ENCODE measurements at regions not wholly inside any gene's neighbourhood (a gene's known extent, or its start where the extent isn't known, plus 50 kb on each side); places are given as distances from the start of the nearest gene placed in this dataset.

- intact Hi-C loops (cut with DNase I), result no loop called here
- no peaks in the 10 kb centered on the region for H3K9me3 ChIP-seq
- H3K36me3 ChIP-seq, result no peaks in the 10 kb centered on the region
- no peaks in the 10 kb centered on the region for H3K27me3 ChIP-seq
- H3K4me3 ChIP-seq, result no peak overlapping the region
- TF ChIP-seq CTCF (IDR thresholded peaks at IDR 0.05) (no peak), POLR2A (IDR thresholded peaks at IDR 0.05) (no peak)
- ATAC-seq (no peak), DNase-seq (no peak)
- no peaks in the 10 kb centered on the region for H3K4me1 ChIP-seq
- H3K27ac ChIP-seq, result no peak overlapping the region
Observed at GRCh38 chr6:86832686-86833085, 104.6 kb upstream of the HTR1E start.

GRCh38 chr6:86825436-86825835 lies 111.9 kb upstream of the HTR1E start:
- DNase-seq (no peak), ATAC-seq (no peak)
- no peak overlapping the region for H3K27ac ChIP-seq
- H3K4me3 ChIP-seq, result no peak overlapping the region
- TF ChIP-seq POLR2A (IDR thresholded peaks at IDR 0.05) (no peak), CTCF (IDR thresholded peaks at IDR 0.05) (no peak)
- H3K9me3 ChIP-seq, result no peaks in the 10 kb centered on the region
- no peaks in the 10 kb centered on the region for H3K36me3 ChIP-seq
- H3K4me1 ChIP-seq, result no peaks in the 10 kb centered on the region
- H3K27me3 ChIP-seq, result no peaks in the 10 kb centered on the region
- WGBS, 4 donors, result 56 to 71% (median 66%) methylated on average over 3 of the region's 3 CpGs
- intact Hi-C loops (cut with DNase I), result no loop called here

GRCh38 chr6:86822747-86823146 lies 114.6 kb upstream of the HTR1E start:
- intact Hi-C loops (cut with DNase I), result no loop called here
- H3K36me3 ChIP-seq, result no peaks in the 10 kb centered on the region
- H3K9me3 ChIP-seq, result peaks cover 0 to 9% (median 0%) of the 10 kb centered on the region in 12 donors

GRCh38 chr6:86820750-86821149 lies 116.6 kb upstream of the HTR1E start:
- Histone ChIP-seq H3K27me3 (no peaks in the 10 kb centered on the region), H3K4me3 (no peak overlapping the region), H3K9me3 (peaks cover 0 to 9% (median 0%) of the 10 kb centered on the region in 12 donors), H3K27ac (no peak overlapping the region), H3K36me3 (no peaks in the 10 kb centered on the region), H3K4me1 (no peaks in the 10 kb centered on the region)
- no peak for TF ChIP-seq POLR2A (IDR thresholded peaks at IDR 0.05)
- no peak for TF ChIP-seq CTCF (IDR thresholded peaks at IDR 0.05)
- WGBS, 4 donors, result 13 to 32% (median 28%) methylated on average over 1 of the region's 1 CpG
- ATAC-seq (no peak), DNase-seq (no peak)
- intact Hi-C loops (cut with DNase I), result no loop called here

More at GRCh38 chr6:86822747-86823146, 114.6 kb upstream of the HTR1E start:
- TF ChIP-seq POLR2A (IDR thresholded peaks at IDR 0.05) (no peak), CTCF (IDR thresholded peaks at IDR 0.05) (no peak)
- Histone ChIP-seq H3K27ac (no peak overlapping the region), H3K4me3 (no peak overlapping the region), H3K4me1 (no peaks in the 10 kb centered on the region), H3K27me3 (no peaks in the 10 kb centered on the region)
- no peak for ATAC-seq
- DNase-seq, result no peak
